IPS DF 4.7 (cell line): ENCODE measurements at regions not wholly inside any gene's neighbourhood (a gene's known extent, or its start where the extent isn't known, plus 50 kb on each side); places are given as distances from the start of the nearest gene placed in this dataset.
"Not testable (repeated sequence)": the region's sequence is repeated elsewhere in the genome, so short reads cannot be mapped to it uniquely, and the experiment has no call there.

Experiments
- DNase-seq: peaks from one replicate; pipeline ENCODE4 v3.0.0-alpha.2; 2013; ENCODE audit warnings: low spot score; ENCODE audit errors: extremely low read depth

GRCh38 chr21:18715606-18716005 is 312.0 kb upstream of the TMPRSS15 start:
- DNase-seq: no peak

DNA sequence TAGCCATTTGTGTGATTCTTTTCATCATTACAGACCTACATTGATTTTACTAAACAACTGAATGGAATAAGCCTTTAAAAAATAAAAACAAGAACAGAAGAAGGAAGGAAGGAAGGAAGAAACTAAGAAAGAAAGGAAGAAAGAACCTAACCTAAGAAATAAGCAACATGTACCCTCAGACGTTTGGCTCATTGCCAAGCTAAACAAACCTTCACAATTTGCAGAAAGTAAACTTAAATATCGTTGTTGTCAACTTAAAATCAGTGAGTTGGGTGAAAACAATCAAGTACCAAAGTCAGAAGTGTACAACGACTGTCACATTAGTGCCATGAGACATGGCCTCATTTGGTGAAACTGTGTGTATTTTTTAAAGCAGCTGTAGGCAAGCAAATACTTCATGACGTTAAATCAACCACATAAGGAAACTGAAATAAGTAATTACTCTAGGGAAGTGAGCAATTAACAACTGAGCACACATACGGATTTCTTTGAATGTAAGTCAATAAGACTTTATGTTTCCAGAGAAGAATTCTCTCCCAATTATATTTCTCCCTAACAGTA is 313.1 kb upstream of the TMPRSS15 start:
- no peak for DNase-seq

GRCh38 chr21:18722193-18722592 is 318.6 kb upstream of the TMPRSS15 start:
- no peak for DNase-seq

- no peak for DNase-seq
Measured at GRCh38 chr21:18723171-18723570, 319.6 kb upstream of the TMPRSS15 start.

DNA sequence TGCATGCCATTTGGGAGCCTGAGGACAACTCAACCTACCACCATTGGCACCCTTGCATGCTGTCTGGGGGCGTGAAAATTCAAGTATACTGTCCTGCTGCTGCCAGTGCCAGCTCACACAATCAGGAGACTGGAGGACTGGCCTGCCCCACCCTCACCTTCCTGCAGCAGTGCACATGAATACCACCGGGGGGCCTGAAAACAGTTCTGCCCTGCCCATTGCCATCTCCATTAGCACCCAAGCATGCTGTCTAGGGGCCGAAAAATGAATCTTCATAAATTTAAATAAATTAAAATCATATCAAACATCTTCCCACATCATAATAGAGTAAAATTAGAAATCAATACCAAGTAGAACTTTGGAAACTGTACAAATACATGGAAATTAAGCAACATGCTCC is 322.1 kb upstream of the TMPRSS15 start:
- DNase-seq: no peak

DNA sequence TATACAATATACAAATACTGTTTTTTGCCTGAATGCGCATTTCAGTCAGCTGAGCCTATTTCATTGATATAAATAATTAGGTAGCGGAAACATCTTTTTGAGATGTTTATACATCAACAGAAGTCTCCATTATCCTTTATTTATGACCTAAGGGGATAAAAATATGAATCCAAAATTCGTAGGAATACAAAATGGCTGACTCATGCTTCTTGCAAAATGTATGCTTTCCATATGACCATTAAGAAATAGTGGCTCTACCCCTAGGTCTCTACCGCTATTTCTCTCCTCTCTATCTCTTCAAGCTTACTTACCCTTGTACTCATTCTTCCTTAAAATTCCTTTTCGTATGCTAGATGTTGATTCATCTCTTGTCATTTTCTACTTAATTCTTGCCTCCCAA is 338.4 kb upstream of the TMPRSS15 start:
- no peak for DNase-seq

GRCh38 chr21:18743531-18743930 is 339.9 kb upstream of the TMPRSS15 start:
- no peak for DNase-seq

- DNase-seq: peak; percentile 9
Measured at GRCh38 chr21:18744840-18745239, 341.3 kb upstream of the TMPRSS15 start.

DNA sequence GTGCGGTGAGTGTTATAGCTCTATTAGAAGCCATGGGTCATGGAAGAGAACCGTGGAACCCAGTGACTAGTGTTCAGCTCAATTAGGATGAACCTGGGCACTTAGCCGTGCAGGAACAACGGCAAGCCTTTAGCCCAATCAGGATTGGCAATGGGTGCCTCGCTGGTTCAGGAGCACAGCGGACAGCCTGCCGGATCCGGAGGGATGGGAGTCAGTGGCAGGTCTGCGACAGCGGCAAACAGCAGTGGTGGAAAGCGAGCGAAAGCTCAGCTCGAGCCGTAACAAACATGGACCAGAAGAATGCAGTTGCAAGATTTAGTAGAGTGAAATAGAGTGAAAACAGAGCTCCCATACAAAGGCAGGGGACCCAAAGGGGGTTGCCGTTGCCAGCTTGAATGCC is 349.3 kb upstream of the TMPRSS15 start:
- not testable (repeated sequence) for DNase-seq

DNA sequence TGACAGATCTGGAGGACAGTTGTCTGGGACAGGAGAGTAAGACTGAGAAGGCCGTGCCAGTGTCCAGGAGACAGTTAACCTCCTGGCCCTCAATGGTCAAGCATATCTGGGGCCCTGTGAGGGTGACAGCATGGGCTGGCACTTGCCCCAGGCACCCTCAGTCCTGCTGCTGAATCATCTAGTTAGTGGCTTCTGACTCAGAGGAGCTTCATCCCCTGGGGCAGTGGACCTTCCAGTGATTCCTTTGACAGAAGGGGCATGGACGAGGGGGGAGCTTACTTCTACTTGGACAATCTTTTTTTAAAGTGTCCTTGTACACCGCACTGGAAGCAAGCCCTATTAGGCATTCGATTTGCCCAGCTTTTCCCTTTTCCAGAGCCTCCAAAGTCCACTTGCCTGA is 352.7 kb upstream of the TMPRSS15 start:
- DNase-seq: not testable (repeated sequence)

DNA sequence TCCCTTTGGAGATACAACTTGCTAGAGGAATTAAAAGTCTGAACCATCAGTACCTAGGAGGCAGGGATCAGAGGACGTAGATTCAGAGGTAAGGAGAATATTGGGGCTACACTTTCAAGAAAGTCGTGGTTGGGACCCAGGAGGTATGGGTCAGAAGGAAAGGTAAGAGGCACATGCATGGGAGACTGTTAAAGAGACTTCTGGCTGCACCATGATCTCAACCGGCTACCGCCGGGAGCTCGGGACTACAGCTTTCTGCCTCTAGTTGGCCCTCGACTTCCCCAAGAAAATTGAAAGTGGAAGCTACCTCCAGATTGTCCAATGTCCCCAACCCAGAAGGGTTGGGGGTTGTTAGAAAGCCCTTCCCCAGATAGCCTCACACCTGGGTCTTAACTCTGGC is 355.7 kb upstream of the TMPRSS15 start:
- DNase-seq: no peak

GRCh38 chr21:18759751-18760161 is 356.2 kb upstream of the TMPRSS15 start:
- DNase-seq: no peak

GRCh38 chr21:18760247-18760646 is 356.7 kb upstream of the TMPRSS15 start:
- DNase-seq: no peak

- no peak for DNase-seq
Measured at GRCh38 chr21:18764720-18765119, 361.1 kb upstream of the TMPRSS15 start.

- no peak for DNase-seq
Measured at GRCh38 chr21:18769599-18769998, 366.0 kb upstream of the TMPRSS15 start.

- DNase-seq: no peak
Measured at GRCh38 chr21:18771845-18772380, 368.3 kb upstream of the TMPRSS15 start.

GRCh38 chr21:18772404-18772803 is 368.8 kb upstream of the TMPRSS15 start:
- DNase-seq: no peak

DNA sequence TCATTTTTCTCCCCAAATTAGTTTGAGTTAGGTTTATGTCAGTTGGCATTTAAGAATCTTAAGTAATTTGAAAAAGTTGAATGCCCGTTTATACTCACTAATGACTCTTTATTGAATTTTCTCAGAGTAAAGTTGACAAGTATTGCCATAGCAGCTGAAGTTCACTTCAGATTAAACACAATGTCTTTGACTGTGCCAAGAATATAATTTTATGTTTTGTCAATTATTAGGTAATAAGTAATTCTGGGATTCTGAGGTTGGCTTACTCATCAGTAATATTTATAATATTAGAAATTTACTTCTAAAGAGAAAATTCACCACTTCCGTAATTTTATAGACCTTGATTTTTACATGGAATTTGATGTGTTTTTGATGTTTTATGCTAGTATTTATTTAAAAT is 369.3 kb upstream of the TMPRSS15 start:
- DNase-seq: no peak

GRCh38 chr21:18776936-18777335 is 373.4 kb upstream of the TMPRSS15 start:
- DNase-seq: no peak

DNA sequence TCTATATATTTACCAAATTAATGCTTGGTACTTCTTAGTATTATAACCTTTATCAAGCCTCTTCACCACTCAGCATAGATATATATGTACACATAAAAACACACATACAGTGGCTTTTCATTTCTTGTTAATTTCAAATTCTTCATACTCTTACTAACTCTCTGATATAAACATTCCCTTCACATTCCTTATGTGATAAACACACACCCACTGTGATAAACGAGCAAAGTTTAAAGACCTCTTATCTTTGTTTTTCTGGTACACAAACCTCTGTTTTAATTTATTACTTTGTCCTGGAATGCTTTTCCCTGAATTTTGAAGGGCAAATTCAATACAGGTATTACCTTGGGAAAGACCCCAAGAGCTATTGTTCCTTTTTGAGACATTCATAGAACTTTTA is 379.1 kb upstream of the TMPRSS15 start:
- no peak for DNase-seq

DNA sequence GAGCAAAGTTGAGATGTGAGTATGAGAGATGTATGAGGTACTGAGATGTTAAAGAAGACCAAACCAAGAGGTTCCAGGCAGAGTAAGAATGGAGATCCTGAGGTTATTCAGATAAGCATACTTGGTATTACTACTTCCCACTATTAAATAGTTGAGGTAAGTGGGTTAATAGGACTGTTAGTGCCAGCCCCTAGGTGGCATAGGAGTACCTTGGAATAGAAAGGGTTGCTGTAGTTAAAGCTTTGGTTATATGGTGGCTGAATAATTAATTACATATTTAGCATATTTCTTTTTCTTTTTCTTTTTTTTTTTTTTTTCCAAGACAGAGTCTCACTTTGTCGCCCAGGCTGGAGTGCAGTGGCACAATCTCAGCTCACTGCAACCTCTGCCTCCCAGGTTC is 397.9 kb upstream of the TMPRSS15 start:
- DNase-seq: peak; percentile 7

GRCh38 chr21:18803624-18804023 is 400.0 kb upstream of the TMPRSS15 start:
- no peak for DNase-seq

GRCh38 chr21:18810136-18810535 is 406.6 kb upstream of the TMPRSS15 start:
- DNase-seq: no peak

- no peak for DNase-seq
Measured at GRCh38 chr21:18812308-18812707, 408.7 kb upstream of the TMPRSS15 start.
